HG03378 (cell line): ENCODE measurements at regions not wholly inside any gene's neighbourhood (a gene's known extent, or its start where the extent isn't known, plus 50 kb on each side); places are given as distances from the start of the nearest gene placed in this dataset.
"Not testable (repeated sequence)": the region's sequence is repeated elsewhere in the genome, so short reads cannot be mapped to it uniquely, and the experiment has no call there.

ENCODE experiments used
- ATAC-seq: cut with Tn5 transposase; IDR thresholded peaks from one replicate; pipeline ENCODE4 v1.9.1; 2021; ENCODE audit warnings: mild to moderate bottlenecking, moderate library complexity; ENCODE audit not compliant: unreplicated experiment

- not testable (repeated sequence) for ATAC-seq
Measured at GRCh38 chr1:146381196-146381595, 152.4 kb upstream of the NOTCH2NLA start.

- ATAC-seq = peak; percentile 91
Measured at GRCh38 chr1:146376708-146377496, 148.1 kb upstream of the NOTCH2NLA start.

- ATAC-seq = not testable (repeated sequence)
Measured at GRCh38 chr1:146376309-146376707, 147.5 kb upstream of the NOTCH2NLA start.

GRCh38 chr1:146375108-146375507 lies 146.3 kb upstream of the NOTCH2NLA start:
- not testable (repeated sequence) for ATAC-seq

GRCh38 chr1:146369940-146370339 lies 141.1 kb upstream of the NOTCH2NLA start:
- ATAC-seq = not testable (repeated sequence)

- ATAC-seq = not testable (repeated sequence)
Measured at GRCh38 chr1:146355373-146355772, 126.6 kb upstream of the NOTCH2NLA start.

- not testable (repeated sequence) for ATAC-seq
Measured at GRCh38 chr1:146326863-146327262, 98.0 kb upstream of the NOTCH2NLA start.

- ATAC-seq = not testable (repeated sequence)
Measured at GRCh38 chr1:146324463-146324862, 95.6 kb upstream of the NOTCH2NLA start.

GRCh38 chr1:146323302-146323701 lies 94.5 kb upstream of the NOTCH2NLA start:
- not testable (repeated sequence) for ATAC-seq

- not testable (repeated sequence) for ATAC-seq
Measured at GRCh38 chr1:146322893-146323292, 94.1 kb upstream of the NOTCH2NLA start.

- not testable (repeated sequence) for ATAC-seq
Measured at GRCh38 chr1:146318715-146319114, 89.9 kb upstream of the NOTCH2NLA start.

GRCh38 chr1:146317785-146318184 lies 89.0 kb upstream of the NOTCH2NLA start:
- not testable (repeated sequence) for ATAC-seq

GRCh38 chr1:146314449-146315246 lies 85.8 kb upstream of the NOTCH2NLA start:
- ATAC-seq = not testable (repeated sequence)

GRCh38 chr1:146310579-146310978 lies 81.8 kb upstream of the NOTCH2NLA start:
- ATAC-seq = not testable (repeated sequence)

- not testable (repeated sequence) for ATAC-seq
Measured at GRCh38 chr1:146309427-146309826, 80.6 kb upstream of the NOTCH2NLA start.

- ATAC-seq = not testable (repeated sequence)
Measured at GRCh38 chr1:146308892-146309291, 80.1 kb upstream of the NOTCH2NLA start.

- ATAC-seq = not testable (repeated sequence)
Measured at GRCh38 chr1:146308152-146308551, 79.3 kb upstream of the NOTCH2NLA start.

- peak; percentile 94 for ATAC-seq
Measured at GRCh38 chr1:146307632-146308031, 78.8 kb upstream of the NOTCH2NLA start.

- ATAC-seq = not testable (repeated sequence)
Measured at GRCh38 chr1:146306651-146307050, 77.8 kb upstream of the NOTCH2NLA start.

GRCh38 chr1:146305442-146305841 lies 76.6 kb upstream of the NOTCH2NLA start:
- ATAC-seq = not testable (repeated sequence)

GRCh38 chr1:146298575-146298897 lies 69.7 kb upstream of the NOTCH2NLA start:
- ATAC-seq = peak; percentile 87
